HUES64 (cell line): ENCODE measurements at regions not wholly inside any gene's neighbourhood (a gene's known extent, or its start where the extent isn't known, plus 50 kb on each side); places are given as distances from the start of the nearest gene placed in this dataset.

Source experiments
- H3K27ac ChIP-seq: 2 replicates; pipeline ENCODE4 v1.7.0; 2013; ENCODE audit warnings: low read depth, low read length, inconsistent platforms
- H3K27me3 ChIP-seq: 2 replicates; pipeline ENCODE4 v1.6.1; 2013; ENCODE audit warnings: mild to moderate bottlenecking, low read length; ENCODE audit not compliant: insufficient read depth
- H3K36me3 ChIP-seq: 2 replicates; pipeline ENCODE4 v1.6.1; 2013; ENCODE audit warnings: mild to moderate bottlenecking, low read length; ENCODE audit not compliant: insufficient read depth
- H3K4me1 ChIP-seq: 2 replicates; pipeline ENCODE4 v1.6.1; 2013; ENCODE audit warnings: mild to moderate bottlenecking, low read length, moderate library complexity; ENCODE audit not compliant: insufficient read depth
- H3K4me3 ChIP-seq: 2 replicates; pipeline ENCODE4 v1.5.1; 2013; ENCODE audit warnings: mild to moderate bottlenecking, low read length, moderate library complexity
- H3K9ac ChIP-seq: 2 replicates; pipeline ENCODE4 v1.6.1; 2013; ENCODE audit warnings: mild to moderate bottlenecking, low read depth, low read length
- H3K9me3 ChIP-seq: 2 replicates; pipeline ENCODE4 v1.6.1; 2013; ENCODE audit warnings: low read depth, low read length; ENCODE audit not compliant: insufficient read depth
- WGBS: fragments of 150-250, 120-280 bp; methylation state at CpG from one replicate; pipeline ENCODE4 v1.1.7; 2013; ENCODE audit warnings: missing lambda C conversion rate; 5-methylcytosine and 5-hydroxymethylcytosine counted together

DNA sequence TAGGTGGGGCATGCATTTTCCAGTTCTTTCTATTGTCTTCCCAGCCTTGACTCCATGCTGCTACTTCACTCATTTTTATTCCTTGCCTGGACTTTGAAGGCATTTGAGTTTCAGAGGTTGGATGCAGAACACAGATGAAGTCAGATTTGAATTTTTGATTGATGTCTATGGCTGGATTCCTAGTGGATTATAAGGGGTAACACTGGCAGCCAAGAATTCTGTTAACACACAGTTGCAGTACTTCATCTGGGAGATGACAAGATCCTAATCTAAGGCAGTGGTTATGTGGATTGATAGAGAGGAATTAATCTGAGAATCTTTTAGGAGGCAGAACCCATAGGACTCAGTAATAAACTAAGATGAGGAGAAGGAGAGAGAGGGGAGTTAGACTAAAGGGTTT is 439.0 kb upstream of the USP24 start:
- no peaks in the 10 kb centered on the region for H3K9me3 ChIP-seq
- H3K27me3 ChIP-seq = no peaks in the 10 kb centered on the region
- peaks cover 17% of the 10 kb centered on the region for H3K4me1 ChIP-seq
- no peaks in the 10 kb centered on the region for H3K36me3 ChIP-seq
- no peak overlapping the region for H3K4me3 ChIP-seq
- H3K9ac ChIP-seq = no peak overlapping the region
- no peak overlapping the region for H3K27ac ChIP-seq

DNA sequence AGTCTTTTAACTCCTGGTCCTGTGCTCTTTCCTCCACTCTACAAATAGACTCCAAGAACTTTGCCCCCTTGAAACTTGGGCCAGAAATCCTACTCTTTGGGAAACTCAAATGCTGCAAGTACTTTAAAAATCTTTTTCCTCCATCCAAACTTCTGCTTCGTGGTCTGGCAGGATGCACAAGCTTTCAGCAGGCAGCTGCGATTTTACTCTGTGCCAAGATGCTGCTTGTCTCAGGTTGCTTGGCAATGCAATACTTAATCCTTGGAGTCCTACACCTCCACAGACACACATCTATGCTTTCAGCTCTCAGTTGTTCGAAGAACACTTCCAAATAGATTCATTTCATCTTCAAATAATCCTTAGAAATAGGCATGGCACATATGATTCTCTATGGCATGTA is 435.3 kb upstream of the USP24 start:
- Histone ChIP-seq H3K9ac (no peak overlapping the region), H3K27me3 (no peaks in the 10 kb centered on the region), H3K4me3 (no peak overlapping the region), H3K27ac (no peak overlapping the region), H3K4me1 (peaks cover 7% of the 10 kb centered on the region; the same call in 1 of the 2 replicates), H3K9me3 (no peaks in the 10 kb centered on the region), H3K36me3 (no peaks in the 10 kb centered on the region)
- 96% methylated on average over 3 of the region's 3 CpGs for WGBS

DNA sequence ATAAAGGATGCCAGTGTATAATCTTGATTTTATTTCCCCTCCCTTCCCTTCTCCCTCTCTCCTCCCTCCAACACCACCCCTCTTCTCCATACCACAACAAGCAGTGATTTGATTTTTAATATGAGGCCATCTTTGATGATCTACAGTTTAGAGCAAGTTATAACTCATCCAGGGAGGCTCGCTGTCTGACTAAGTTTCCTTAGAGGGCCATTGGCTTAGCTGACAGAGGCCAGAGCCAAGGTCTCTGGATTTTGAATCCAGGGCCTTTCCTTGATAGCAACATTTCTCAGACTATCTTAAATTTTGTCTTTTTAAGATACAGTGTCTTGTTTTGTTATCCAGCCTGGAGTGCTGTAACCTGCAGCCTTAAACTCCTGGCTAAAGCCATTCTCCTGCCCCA is 431.0 kb upstream of the USP24 start:
- H3K4me1 ChIP-seq = no peaks in the 10 kb centered on the region
- no peak overlapping the region for H3K4me3 ChIP-seq
- WGBS = 100% methylated on average over 1 of the region's 1 CpG
- H3K9ac ChIP-seq = no peak overlapping the region
- no peaks in the 10 kb centered on the region for H3K9me3 ChIP-seq
- H3K27me3 ChIP-seq = no peaks in the 10 kb centered on the region
- H3K36me3 ChIP-seq = no peaks in the 10 kb centered on the region
- H3K27ac ChIP-seq = no peak overlapping the region

DNA sequence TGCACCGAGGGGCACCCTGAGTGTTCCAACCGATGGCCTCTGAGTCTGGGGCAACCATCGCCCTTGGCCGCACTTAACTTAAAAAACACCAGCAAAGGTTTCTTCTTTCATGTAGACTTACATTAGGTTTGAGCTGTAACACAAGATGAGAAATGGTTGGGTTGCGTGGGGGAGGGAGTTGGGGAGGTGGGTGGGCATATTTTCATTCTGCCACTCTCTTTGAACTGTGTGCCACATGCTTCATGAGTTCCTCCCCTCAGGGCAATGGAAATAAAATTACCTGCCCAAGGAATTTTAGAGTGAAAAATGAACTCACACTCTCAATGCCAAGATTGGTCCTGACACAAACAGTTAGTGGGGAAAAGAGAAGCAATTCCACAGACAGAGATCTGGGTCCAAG is 430.1 kb upstream of the USP24 start:
- Histone ChIP-seq H3K27ac (no peak overlapping the region), H3K4me3 (no peak overlapping the region), H3K9me3 (no peaks in the 10 kb centered on the region), H3K9ac (no peak overlapping the region), H3K36me3 (no peaks in the 10 kb centered on the region), H3K4me1 (no peaks in the 10 kb centered on the region), H3K27me3 (no peaks in the 10 kb centered on the region)
- WGBS = 94% methylated on average over 4 of the region's 5 CpGs

DNA sequence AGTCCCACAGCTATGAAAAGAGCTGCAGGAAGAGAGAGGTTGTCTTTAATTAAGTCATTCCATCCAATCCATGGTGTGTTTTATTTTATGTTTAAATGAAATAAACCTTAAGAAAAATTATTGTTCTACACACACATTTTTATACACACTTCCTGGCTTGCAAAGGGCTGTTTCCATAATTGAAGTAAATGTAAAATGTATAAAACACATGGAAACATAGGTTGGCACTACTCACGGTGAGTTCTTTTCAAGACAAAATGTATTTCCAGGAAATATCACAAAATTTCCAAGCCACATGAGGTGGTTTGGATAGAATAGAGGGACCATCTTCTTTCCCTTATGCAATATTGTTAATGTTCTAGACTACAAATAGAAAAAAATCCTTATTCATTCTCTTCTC is 426.8 kb upstream of the USP24 start:
- Histone ChIP-seq H3K9me3 (no peaks in the 10 kb centered on the region), H3K27ac (no peak overlapping the region)
- WGBS = no CpG with 5 or more reads among the region's 1 CpG

DNA sequence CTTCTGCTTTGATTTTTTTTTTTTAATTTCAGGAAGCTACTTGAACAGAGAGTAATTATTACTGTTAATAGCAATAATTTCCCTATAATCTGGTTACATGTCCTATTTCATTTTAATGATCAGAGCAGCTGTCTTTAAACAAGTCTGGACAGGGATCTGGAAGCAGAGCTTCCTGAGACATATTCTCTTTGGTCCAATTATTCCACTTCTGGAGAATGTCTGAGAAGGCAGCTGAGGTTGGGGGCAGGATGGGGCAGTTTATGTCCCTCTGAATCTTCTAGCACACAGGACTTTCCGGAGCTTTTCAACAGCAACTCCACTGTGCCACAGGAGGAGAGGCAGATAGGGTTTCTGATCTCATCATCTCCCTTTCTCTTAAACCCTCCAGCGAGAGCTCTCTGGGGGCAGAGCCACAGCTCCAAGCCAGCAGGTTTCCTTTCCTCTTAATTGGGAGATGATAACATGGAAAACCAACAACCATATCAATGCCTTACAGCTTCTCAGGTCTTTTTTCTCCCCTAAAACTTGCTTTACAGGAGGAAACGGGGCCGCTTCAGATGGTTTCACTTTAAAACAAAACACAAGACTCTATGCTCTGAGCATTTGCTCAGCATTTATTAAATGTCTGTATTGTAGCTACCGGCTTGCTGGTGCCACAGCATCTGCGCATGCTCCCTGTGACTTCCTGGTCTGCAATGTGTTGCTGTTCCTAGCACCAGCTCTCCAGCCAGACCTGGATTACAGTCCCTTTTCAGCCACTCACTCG is 425.7 kb upstream of the USP24 start:
- Histone ChIP-seq H3K27me3 (no peaks in the 10 kb centered on the region), H3K9me3 (no peaks in the 10 kb centered on the region), H3K27ac (no peak overlapping the region), H3K36me3 (no peaks in the 10 kb centered on the region), H3K9ac (no peak overlapping the region), H3K4me1 (no peaks in the 10 kb centered on the region), H3K4me3 (no peak overlapping the region)
- 91% methylated on average over 7 of the region's 7 CpGs for WGBS

More for the DNA sequence above, 426.8 kb upstream of the USP24 start:
- Histone ChIP-seq H3K27me3 (no peaks in the 10 kb centered on the region), H3K4me3 (no peak overlapping the region), H3K36me3 (no peaks in the 10 kb centered on the region), H3K4me1 (no peaks in the 10 kb centered on the region), H3K9ac (no peak overlapping the region)

DNA sequence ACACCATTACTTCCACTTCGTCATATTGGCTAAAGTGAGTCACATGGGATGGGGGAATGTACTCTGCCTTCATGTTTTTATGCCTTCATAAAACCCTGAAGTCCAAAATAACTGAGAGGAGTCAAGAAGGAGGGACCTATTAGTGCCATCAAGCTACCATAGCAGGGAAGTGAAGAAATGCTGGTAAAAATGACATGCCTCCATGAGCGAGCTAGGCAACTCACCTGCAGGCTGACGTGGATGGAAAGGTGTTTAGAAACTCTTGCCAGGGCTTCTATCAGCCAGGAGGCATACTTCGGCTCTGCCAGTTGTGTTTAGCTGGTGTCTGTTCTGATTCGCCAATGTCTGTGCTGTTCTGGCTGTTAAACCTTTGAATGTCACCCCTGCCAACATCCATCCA is 424.4 kb upstream of the USP24 start:
- Histone ChIP-seq H3K27ac (no peak overlapping the region), H3K9me3 (no peaks in the 10 kb centered on the region)

DNA sequence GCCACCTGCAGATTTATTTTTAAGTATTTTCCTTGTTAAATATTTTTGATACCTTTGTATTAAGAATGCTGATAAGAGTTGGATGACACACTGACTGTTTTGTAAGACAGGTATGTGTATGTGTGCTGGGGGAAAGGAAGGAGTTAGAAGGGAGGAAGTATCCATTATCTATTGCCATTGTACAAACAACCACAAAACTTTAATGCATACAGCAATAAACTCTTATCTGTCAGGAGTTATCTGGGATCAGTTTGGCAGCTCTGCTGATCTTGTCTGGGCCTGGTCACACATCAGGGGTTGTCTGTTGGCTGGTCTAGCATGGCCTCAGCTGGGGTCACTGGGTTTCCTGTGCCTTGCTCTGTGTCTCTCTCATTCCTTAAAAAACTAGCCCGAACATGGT is 423.9 kb upstream of the USP24 start:
- no peaks in the 10 kb centered on the region for H3K4me1 ChIP-seq
- no peaks in the 10 kb centered on the region for H3K36me3 ChIP-seq
- H3K4me3 ChIP-seq = no peak overlapping the region
- no peaks in the 10 kb centered on the region for H3K9me3 ChIP-seq
- H3K27me3 ChIP-seq = no peaks in the 10 kb centered on the region
- no peak overlapping the region for H3K27ac ChIP-seq
- WGBS = 82% methylated on average over 1 of the region's 1 CpG
- no peak overlapping the region for H3K9ac ChIP-seq

More for the DNA sequence above, 424.4 kb upstream of the USP24 start:
- H3K9ac ChIP-seq = no peak overlapping the region
- no peaks in the 10 kb centered on the region for H3K27me3 ChIP-seq
- 94% methylated on average over 5 of the region's 5 CpGs for WGBS
- no peak overlapping the region for H3K4me3 ChIP-seq
- no peaks in the 10 kb centered on the region for H3K36me3 ChIP-seq
- no peaks in the 10 kb centered on the region for H3K4me1 ChIP-seq

DNA sequence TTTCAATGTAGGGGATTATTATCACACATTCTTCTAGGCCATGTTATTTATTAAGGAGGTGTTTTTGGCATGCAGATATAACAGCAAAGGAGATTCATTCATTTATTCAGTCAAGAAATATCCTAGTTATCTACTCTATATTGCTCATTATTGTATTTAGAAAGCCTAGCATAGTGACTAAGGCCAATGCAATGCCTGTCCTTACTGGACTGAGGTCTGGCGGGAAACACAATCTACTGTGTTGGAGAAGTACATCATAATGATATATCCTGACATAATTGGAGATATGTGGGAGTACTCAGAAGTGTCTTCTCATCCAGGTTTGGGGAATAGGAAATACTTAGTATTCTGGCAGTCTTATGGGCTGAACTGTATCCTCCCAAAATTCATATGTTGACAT is 421.5 kb upstream of the USP24 start:
- Histone ChIP-seq H3K4me1 (no peaks in the 10 kb centered on the region), H3K9ac (no peak overlapping the region), H3K4me3 (no peak overlapping the region), H3K36me3 (no peaks in the 10 kb centered on the region), H3K9me3 (no peaks in the 10 kb centered on the region), H3K27ac (no peak overlapping the region), H3K27me3 (no peaks in the 10 kb centered on the region)
- 78% methylated on average over 1 of the region's 1 CpG for WGBS

DNA sequence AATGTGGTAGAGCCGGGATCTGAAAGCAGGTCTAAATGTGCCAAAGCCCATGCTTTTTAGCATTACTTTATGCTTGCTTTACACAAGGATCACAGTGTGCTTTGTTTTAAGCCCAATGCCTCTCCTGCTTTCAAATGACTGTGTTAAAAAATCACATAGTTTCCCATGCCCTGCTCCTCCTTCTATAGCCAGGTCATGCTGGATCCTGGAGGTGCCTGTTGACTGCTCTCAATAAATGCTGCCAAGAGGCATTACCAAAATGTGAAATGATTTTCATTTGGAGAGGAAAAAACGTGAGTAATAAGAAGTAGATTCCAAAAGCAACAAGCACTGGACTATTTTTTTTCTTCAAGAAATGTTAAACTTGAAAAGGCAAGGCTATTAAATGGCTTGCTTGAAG is 420.7 kb upstream of the USP24 start:
- 79% methylated on average over 2 of the region's 2 CpGs for WGBS

DNA sequence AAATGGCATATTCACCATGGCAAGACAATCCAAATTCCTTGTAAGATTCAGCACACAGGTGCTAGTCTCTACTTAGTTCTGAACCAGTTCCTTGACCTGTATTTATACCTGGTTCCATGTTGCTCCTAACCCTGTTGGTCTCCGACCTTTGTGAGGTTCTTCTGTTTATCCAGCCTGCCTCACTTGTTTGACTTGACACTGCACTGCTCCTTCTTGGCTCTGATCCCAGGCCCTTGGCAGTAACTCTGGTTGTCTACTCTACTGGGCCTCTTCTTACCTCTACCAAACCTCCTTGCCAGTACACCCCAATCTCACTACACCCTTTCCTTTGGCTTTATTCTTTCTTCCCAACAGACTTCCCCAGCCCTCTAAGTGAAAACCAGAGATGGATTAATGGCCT is 419.4 kb upstream of the USP24 start:
- Histone ChIP-seq H3K9me3 (0 out of 2 replicates have a peak, but pooled peaks cover 3% of the 10 kb centered on the region), H3K27ac (no peak overlapping the region), H3K36me3 (no peaks in the 10 kb centered on the region), H3K4me3 (no peak overlapping the region), H3K4me1 (no peaks in the 10 kb centered on the region), H3K27me3 (no peaks in the 10 kb centered on the region), H3K9ac (no peak overlapping the region)
- 90% methylated on average over 1 of the region's 1 CpG for WGBS

More for the DNA sequence above, 420.7 kb upstream of the USP24 start:
- no peak overlapping the region for H3K27ac ChIP-seq
- H3K4me3 ChIP-seq = no peak overlapping the region
- no peaks in the 10 kb centered on the region for H3K27me3 ChIP-seq
- no peaks in the 10 kb centered on the region for H3K4me1 ChIP-seq
- no peaks in the 10 kb centered on the region for H3K36me3 ChIP-seq
- H3K9ac ChIP-seq = no peak overlapping the region
- no peaks in the 10 kb centered on the region for H3K9me3 ChIP-seq

DNA sequence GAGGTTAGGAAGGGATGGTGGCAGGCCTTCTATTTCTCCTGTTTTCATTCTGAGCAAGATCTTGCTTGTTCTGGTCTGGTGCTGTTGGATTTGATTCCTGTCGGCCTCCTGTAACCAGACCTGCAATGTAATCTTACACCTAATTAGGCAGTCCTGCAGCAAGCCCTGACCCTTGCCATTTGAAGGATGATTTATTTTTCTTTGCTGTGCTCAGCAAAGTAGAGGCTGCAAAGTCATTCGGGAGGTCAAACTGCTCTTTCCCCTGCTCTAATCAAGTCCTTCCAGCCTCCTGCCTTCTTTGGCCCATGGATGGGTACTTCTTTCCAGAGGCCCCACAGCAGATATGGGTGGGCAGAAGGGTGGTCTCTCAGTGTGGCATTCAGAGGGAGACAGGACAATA is 417.7 kb upstream of the USP24 start:
- no peak overlapping the region for H3K4me3 ChIP-seq
- no peaks in the 10 kb centered on the region for H3K36me3 ChIP-seq
- H3K9ac ChIP-seq = no peak overlapping the region
- H3K9me3 ChIP-seq = 0 out of 2 replicates have a peak, but pooled peaks cover 3% of the 10 kb centered on the region
- no peak overlapping the region for H3K27ac ChIP-seq
- 72% methylated on average over 2 of the region's 2 CpGs for WGBS
- no peaks in the 10 kb centered on the region for H3K4me1 ChIP-seq
- H3K27me3 ChIP-seq = no peaks in the 10 kb centered on the region
